Inflammatory macrophage treated with lipopolysaccharide for 1 hour (primary cell): ENCODE measurements at regions not wholly inside any gene's neighbourhood (a gene's known extent, or its start where the extent isn't known, plus 50 kb on each side); places are given as distances from the start of the nearest gene placed in this dataset.
A peak's percentile ranks its signal among the peaks of the same experiment; 100 is the strongest.
"Not testable (repeated sequence)": the region's sequence is repeated elsewhere in the genome, so short reads cannot be mapped to it uniquely, and the experiment has no call there.

ENCODE experiments used
- DNase-seq, 2 donors: peaks; one replicate each; pipeline ENCODE4 v3.0.0-alpha.2; 2020 to 2022

- no peak for DNase-seq
These were observed 110.0 kb upstream of the HES1 start for GRCh38 chr3:194025951-194026350.

DNA sequence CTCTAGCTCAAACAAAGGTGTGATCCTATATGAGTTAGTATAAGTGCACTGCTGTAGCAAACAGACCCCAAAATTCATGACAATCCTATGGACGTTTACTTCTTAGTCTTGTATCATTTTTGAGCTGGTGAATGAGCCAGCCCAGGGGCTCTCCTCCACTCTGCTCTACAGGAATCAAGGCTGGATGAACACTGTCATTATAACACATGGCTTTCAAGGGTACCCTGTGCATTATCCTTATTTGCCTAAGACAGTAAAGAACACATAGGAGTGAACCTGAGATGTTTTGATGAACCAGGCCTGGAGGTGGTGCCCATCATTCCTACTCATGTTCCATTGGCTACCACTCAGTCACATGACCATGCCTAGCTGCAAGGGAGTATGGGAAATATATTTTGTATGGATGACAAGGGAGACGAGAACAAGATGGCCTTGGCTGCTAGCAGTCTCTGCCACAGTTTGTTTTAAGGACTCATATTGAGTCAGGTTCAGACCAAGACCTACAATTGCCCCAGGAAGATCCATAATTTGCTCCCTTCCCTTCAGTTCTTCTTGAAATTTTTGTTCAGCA is 107.4 kb upstream of the HES1 start:
- no peak for DNase-seq

DNA sequence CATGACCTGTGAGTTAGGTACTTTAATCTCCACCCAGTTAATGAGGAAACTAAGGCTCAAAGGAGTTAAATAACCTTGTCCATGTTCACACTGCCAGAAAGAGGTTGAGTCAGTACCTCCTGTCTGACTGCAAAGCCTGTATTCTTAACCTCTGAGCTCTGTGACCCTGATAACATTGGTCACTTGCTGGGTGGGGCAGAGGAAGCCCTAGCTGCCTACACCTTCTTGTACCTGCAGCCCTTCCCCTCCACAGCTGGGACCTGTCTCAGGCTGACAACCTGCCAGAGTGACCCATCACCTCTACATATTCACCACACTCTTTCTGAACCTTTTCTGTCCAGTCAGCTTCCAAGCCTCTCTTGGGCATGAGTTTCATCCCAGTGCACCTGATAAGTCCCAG is 106.1 kb upstream of the HES1 start:
- no peak for DNase-seq

- no peak for DNase-seq
These were observed 105.6 kb upstream of the HES1 start for GRCh38 chr3:194030372-194030771.

- no peak for DNase-seq
These were observed 104.6 kb upstream of the HES1 start for GRCh38 chr3:194031349-194031748.

GRCh38 chr3:194031867-194032635 is 103.9 kb upstream of the HES1 start:
- DNase-seq, result no peak

GRCh38 chr3:194032828-194033435 is 103.0 kb upstream of the HES1 start:
- no peak for DNase-seq

DNA sequence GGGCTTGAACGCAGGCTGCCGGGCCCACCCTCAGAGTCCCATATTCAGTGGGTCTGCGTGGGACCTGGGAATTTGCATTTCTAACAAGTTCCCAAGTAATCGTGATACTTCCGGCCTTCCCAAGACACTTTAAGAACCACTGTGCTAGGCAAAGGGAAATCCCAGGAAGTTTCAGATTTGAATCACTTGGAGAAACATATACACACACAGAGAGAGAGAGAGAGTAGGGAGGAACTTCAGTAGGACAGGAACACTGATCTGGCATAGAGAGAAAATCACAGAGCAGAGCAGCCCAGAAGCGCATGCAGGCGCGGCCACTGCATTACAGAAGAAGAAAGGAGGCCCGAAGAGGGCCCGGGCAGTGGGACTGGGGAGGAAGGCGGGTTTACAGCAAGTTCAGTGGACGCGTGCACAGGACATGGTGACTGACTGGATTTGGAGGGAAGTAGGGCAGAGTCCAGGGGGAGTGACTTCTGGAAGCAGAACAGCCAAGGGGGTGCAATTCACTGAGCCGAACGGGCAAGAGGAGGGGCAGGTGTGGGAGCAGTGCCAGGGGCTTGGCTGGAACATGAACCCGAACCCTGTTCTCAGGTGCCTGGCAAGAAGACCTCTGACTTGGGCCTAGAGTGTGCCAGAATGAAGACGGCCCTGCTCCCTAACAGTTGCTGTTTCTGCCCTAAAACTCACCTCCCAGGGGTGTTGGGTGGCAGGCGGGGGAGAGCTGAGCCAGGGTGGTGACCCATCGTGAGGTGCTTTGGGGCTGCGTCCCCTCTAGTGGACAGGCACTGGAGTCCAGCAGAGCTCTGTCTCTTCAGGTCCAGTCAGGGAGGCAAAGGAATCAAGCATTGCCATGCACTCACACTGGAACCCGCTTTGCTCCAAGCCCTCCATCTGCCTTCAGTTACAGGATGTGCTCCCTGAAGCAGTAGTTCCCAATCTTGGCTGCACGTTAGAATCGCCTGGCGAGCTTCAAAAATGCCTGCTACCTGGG is 101.3 kb upstream of the HES1 start:
- no peak for DNase-seq

DNA sequence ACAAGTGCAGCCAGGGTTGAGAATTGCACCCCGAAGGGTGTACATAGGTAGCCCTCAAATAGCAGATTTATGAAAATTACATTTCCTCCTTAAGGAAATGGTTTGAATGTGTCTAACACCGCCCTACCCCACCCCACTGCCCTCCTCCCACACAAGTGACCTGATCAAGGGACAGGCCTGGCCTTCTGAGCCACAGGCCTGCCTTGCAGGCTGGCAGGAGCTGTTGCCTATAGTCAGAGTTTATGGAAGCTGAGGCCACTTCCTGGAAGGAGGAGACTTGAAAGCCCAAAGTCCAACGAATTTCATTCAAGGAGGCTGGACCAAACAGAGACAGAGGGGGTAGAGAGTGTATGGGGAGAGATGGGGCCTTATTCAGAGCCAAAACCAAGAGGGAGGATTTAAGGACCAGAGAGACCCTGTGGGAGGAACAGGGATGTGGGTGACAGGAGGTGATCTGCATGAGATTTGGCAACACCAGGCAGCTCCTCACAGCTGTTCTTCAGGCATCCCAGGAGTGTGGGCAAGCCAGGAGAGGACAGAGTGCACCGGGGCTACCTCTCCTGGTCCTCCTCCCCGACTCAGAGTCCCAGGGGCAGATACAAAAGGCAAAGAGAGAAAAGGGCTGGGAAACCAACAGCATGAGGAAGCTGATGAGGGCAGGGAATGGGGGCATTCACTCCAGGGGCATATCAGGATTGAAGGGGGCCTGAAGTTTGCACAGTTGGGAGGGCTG is 100.4 kb upstream of the HES1 start:
- no peak for DNase-seq

- no peak for DNase-seq
These were observed 99.1 kb upstream of the HES1 start for GRCh38 chr3:194036842-194037241.

DNA sequence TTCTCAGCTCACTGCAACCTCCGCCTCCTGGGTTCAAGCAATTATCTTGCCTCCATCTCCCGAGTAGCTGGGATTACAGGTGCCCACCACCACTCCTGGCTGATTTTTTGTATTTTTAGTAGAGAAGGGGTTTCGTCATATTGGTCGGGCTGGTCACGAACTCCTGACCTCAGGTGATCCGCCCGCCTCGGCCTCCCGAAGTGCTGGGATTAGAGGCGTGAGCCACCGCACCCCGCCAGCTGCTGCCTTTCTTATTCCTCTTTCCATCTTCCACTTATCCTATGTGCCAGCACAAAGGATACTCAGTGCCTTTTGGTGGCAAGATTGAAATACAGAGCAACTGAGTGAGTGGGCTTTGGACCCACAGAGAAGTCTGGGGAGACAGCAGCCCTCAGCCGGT is 97.6 kb upstream of the HES1 start:
- DNase-seq, result not testable (repeated sequence)

DNA sequence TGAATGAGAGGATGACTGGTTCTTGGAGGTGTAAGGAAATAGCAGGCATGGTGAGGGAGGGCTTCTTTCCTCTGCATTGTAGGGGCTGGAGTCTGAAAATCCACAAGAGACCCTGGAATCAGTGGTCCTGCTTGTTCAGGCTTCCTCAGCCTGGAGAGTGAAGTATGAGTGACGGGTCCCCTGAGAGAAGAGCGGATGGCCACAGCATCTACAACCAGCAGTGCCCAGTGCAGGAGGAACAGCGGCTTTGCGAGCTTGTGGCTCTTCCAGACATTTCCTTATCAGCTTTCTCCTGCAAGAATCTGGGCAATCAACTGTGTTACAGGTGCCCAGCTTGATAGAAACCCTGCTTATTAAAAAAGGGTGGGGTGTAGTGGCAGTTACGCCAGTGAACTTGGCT is 97.0 kb upstream of the HES1 start:
- DNase-seq, result no peak

- DNase-seq, result no peak
These were observed 95.3 kb upstream of the HES1 start for GRCh38 chr3:194040516-194041273.

DNA sequence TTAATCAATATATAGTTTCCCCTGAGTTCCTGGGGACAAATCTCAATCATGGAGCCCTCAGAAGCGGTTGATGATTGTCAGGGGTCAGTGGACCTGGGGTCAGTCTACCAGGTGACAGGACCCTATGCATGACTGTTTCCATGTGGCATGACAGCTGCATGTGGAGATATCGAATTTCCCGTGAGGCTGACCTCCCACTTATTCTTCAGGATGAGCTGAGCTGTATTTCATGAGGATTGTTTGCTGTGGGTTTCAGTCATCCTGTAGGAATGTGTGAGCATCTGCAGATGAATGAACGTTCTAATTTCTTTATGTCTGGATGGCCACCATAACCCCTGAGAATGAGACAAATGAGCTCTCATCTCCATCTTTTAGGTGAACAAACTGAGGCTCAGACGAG is 93.0 kb upstream of the HES1 start:
- DNase-seq, result no peak

DNA sequence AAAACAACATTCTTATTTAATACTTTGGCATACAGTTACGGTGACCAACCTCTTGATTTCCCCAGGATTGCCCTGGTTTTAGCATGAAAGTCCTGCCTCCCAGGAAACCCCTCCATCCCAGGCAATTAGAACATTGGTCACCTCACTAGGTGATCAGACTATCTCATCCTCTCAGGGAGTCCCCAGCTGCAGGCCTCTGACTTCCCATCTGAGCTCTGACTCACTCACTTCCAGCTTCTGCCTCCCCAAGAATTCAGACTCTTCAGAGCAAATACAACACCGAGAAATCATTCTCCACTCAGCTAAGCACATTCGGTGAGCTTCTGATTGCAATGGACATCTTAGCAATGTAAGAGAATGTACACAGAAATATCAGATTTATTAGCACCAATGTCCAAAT is 92.4 kb upstream of the HES1 start:
- peak in 1 of 2 donors; percentile 51 for DNase-seq

GRCh38 chr3:194045289-194045688 is 90.7 kb upstream of the HES1 start:
- no peak for DNase-seq

- no peak for DNase-seq
These were observed 90.0 kb upstream of the HES1 start for GRCh38 chr3:194045919-194046318.

- DNase-seq, result no peak
These were observed 89.4 kb upstream of the HES1 start for GRCh38 chr3:194046531-194046930.

GRCh38 chr3:194046995-194047645 is 88.8 kb upstream of the HES1 start:
- DNase-seq, result peak; percentile 57 to 70

DNA sequence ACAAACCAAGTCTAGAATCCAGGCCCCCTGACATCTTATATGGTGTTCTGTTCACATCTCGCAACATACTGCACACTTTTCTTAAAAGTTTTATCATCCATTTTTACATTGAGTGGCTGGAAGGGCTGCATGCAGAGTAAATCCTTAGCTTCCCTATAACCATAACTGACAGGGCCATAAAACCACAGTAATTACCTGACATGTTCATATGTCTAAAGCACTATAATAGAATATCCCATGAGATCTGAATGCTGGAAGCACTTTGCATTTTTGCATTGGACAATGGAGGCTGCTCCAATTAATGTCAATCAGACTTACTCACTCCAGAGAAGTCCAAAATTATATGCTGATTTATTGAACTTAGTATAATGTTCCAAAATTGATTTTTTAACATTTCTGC is 86.6 kb upstream of the HES1 start:
- DNase-seq, result no peak

DNA sequence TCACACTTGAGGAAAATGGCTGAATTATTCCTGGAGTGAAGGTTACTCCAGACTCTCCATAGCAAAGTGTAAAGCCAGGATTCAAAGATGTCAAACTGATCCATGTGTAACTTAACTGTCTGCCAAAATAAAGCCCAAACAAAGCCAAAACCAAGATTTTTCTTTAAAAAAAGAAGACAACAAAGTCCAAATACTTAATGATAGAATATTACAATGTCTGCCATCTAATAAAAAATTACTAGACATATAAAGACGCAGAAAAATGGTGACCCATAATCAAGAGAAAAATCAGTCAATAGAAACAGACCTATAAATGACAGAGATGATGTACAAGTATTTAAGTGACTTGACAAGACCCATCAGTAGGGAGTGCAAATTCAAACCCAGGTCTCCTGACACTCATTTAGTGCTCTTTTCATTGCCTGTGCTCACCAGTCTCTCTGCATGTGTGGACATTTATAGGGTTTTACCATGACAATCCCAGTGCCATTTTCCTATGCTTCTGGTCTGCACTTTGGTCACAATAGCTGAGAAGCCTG is 85.1 kb upstream of the HES1 start:
- no peak for DNase-seq
